Heart right ventricle (tissue), 16 donors: ENCODE measurements at regions not wholly inside any gene's neighbourhood (a gene's known extent, or its start where the extent isn't known, plus 50 kb on each side); places are given as distances from the start of the nearest gene placed in this dataset.

Source experiments
- ATAC-seq, 8 donors: fragments of 200-7000 bp; cut with Tn5 transposase; one replicate each; pipeline ENCODE4 v1.9.1; 2020; ENCODE audit warnings: mild to moderate bottlenecking in 8 of 8, moderate library complexity in 8 of 8, moderate number of reproducible peaks in 1 of 8
- DNase-seq, 2 donors: peaks; one replicate each; pipeline ENCODE4 v3.0.0-alpha.2; 2020
- H3K27ac ChIP-seq, 10 donors: fragments of 200-600 bp; sonication (generic) in 2 of 10; one replicate each; pipeline versions ENCODE4 v1.5.0 to v1.8.0; 2020 to 2022; ENCODE audit warnings: mild to moderate bottlenecking in 3 of 10
- H3K27me3 ChIP-seq, 7 donors: fragments of 200-600 bp; one replicate each; pipeline ENCODE4 v1.8.0; 2021 to 2022; ENCODE audit warnings: mild to moderate bottlenecking in 2 of 7
- H3K36me3 ChIP-seq, 9 donors: fragments of 200-600 bp; sonication (generic) in 1 of 9; one replicate each; pipeline versions ENCODE4 v1.5.0 to v1.8.0; 2020 to 2022; ENCODE audit warnings: mild to moderate bottlenecking in 2 of 9
- H3K4me1 ChIP-seq, 9 donors: fragments of 200-600 bp; sonication (generic) in 1 of 9; one replicate each; pipeline versions ENCODE4 v1.5.0 to v1.8.0; 2020 to 2022; ENCODE audit warnings: mild to moderate bottlenecking in 4 of 9
- H3K4me3 ChIP-seq, 10 donors: fragments of 200-600 bp; sonication (generic) in 2 of 10; one replicate each; pipeline versions ENCODE4 v1.5.0 to v1.8.0; 2020 to 2022; ENCODE audit warnings: mild to moderate bottlenecking in 7 of 10, moderate library complexity in 2 of 10
- H3K9me3 ChIP-seq, 11 donors: fragments of 200-600 bp in 10 of 11; sonication (generic) in 2 of 11; one replicate each; pipeline versions ENCODE4 v1.5.0 to v1.8.0; 2013 to 2022; ENCODE audit warnings: mild to moderate bottlenecking in 2 of 11, control low read depth in 1 of 11, moderate library complexity in 1 of 11
- CTCF ChIP-seq, 9 donors: fragments of 200-600 bp; sonication (generic) in 2 of 9; IDR thresholded peaks; one replicate each; pipeline versions ENCODE4 v1.5.0 to v1.8.0; 2021 to 2022; ENCODE audit warnings: antibody characterized with exemption in 9 of 9, mild to moderate bottlenecking in 5 of 9, moderate library complexity in 1 of 9
- WGBS, 2 donors: extraction: QIAGEN DNeasy Blood & Tissue Kit; methylation state at CpG; one replicate each; pipeline ENCODE4 v1.1.7; 2013; ENCODE audit warnings: inconsistent platforms in 1 of 2; 5-methylcytosine and 5-hydroxymethylcytosine counted together
- intact Hi-C, 10 donors: fragments of 100-400 bp; cut with DNase I; formaldehyde crosslinking; loops; one replicate each; pipeline versions ENCODE4 v1.11.1 to v1.14.2; 2022
- donor health status: Arrhythmogenic right ventricular cardiomyopathy.
- donor health status: ischemic (EF 13 %, LVEDD 7.1; RV severe dilation, severe dysfunction).
- donor health status: healthy with polysubstance abuse.
- donor health status: DM: no; HTN: yes; CAD: no.
- donor health status: DM: no; HTN: no; CAD: no.
- donor health status: ischemic (EF 25% LVEDD 6.9; RV normal size, moderate dysfunction).
- donor health status: ischemic (EF 25% LVEDD 5.7; RV mildly dilated, moderate dysfunction).
- donor health status: healthy.
- donor health status: DM: yes; HTN: yes; CAD: no.
- donor health status: Ischemic cardiomyopathy.
- donor health status: ischemic (EF 35%, LVEDD 5.7; RV mildly dilated, moderate dysfunction).
- donor health status: nonischemic (EF 11% LVEDD 7.7; RV severe dilation, severe dysfunction).
- donor health status: DM: yes; HTN: yes; CAD: no.
- donor health status: PGD.
- donor health status: ischemic (EF 29% LVEDD 5.4; RV normal size, mild dysfunction).
- donor health status: nonischemic (EF 23%, LVEDD 6.1; RV moderate dilation, normal function).

DNA sequence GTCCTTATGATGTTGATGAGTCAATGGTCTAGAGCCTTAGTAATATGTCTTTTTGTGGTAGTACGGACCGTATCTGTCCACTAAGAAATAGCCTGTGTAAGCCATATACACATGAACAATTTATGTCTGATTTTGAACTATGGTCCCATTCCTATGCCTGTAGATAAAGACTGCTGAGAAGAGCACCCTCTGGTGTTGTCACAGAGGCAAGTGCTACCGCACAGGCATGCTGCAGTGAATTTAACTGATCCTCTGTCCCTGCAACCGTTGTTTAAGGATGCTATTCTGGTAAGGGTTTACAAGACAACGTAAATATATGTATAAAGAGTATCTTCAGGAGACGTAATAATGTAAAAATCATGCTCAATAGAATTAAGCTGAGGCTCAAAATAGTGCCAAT is 170.7 kb downstream of the UBE3A start:
- no peaks in the 10 kb centered on the region for H3K36me3 ChIP-seq
- no peak for DNase-seq

More for the DNA sequence above, 170.7 kb downstream of the UBE3A start:
- no peak overlapping the region for H3K27ac ChIP-seq
- peak in 1 of 9 donors; percentile 13 for TF ChIP-seq CTCF (IDR thresholded peaks at IDR 0.05)
- intact Hi-C loops: no loop called here
- 38 to 40% methylated on average over 6 of the region's 6 CpGs for WGBS, 2 donors
- H3K4me3 ChIP-seq: no peak overlapping the region
- H3K27me3 ChIP-seq: no peaks in the 10 kb centered on the region
- ATAC-seq: no peak
- peaks cover 0 to 6% (median 0%) of the 10 kb centered on the region in 11 donors for H3K9me3 ChIP-seq
- no peaks in the 10 kb centered on the region for H3K4me1 ChIP-seq
